PC-9 (cell line): ENCODE measurements at regions not wholly inside any gene's neighbourhood (a gene's known extent, or its start where the extent isn't known, plus 50 kb on each side); places are given as distances from the start of the nearest gene placed in this dataset.

Experiments
- BruUV-seq: library from RNA; stranded (reverse); fragments of 400-500 nt; replicated peaks from 2 replicates; lab custom pipeline; 2021; lab: Mats Ljungman, UMichigan
- CTCF ChIA-PET: fragments of 300-600 bp; sonication (Branson Sonifier 250); formaldehyde crosslinking; loops from one replicate; lab custom pipeline; 2022; ENCODE audit warnings: antibody characterized with exemption; lab: Charles Lee
- POLR2A ChIA-PET: fragments of 300-600 bp; sonication (Branson Sonifier 250); formaldehyde crosslinking; loops from one replicate; lab custom pipeline; 2022; ENCODE audit warnings: antibody characterized with exemption; ENCODE audit not compliant: unreplicated experiment; lab: Charles Lee
- DNase-seq, 2 experiments: peaks; one replicate each; pipeline versions ENCODE4 v3.0.0 to v3.0.0-alpha.2; 2015 to 2022; ENCODE audit warnings: mixed read lengths in 1 of 2
- H2AFZ ChIP-seq: fragments of 200-600 bp; sonication (generic); 2 replicates; pipeline ENCODE4 v1.8.1; 2017; ENCODE audit warnings: antibody characterized with exemption
- H3F3A ChIP-seq: fragments of 200-600 bp; sonication (generic); 2 replicates; pipeline ENCODE4 v1.8.1; 2017; ENCODE audit warnings: antibody characterized with exemption, mild to moderate bottlenecking, low read depth; ENCODE audit not compliant: insufficient read depth
- H3K27ac ChIP-seq: fragments of 200-600 bp; sonication (generic); 2 replicates; pipeline ENCODE4 v1.6.1; 2016; ENCODE audit warnings: mixed run types
- H3K27me3 ChIP-seq: fragments of 200-600 bp; sonication (generic); 2 replicates; pipeline ENCODE4 v1.6.1; 2016; ENCODE audit warnings: low read depth, mixed run types; ENCODE audit not compliant: insufficient read depth
- H3K36me3 ChIP-seq: fragments of 200-600 bp; sonication (generic); 2 replicates; pipeline ENCODE4 v1.6.1; 2016; ENCODE audit warnings: low read depth, mixed run types
- H3K4me1 ChIP-seq: fragments of 200-600 bp; sonication (generic); replicated peaks from 2 replicates; pipeline ENCODE4 v1.6.1; 2016; ENCODE audit warnings: mixed run types; ENCODE audit not compliant: insufficient read depth
- H3K4me2 ChIP-seq: fragments of 200-600 bp; sonication (generic); 2 replicates; pipeline ENCODE4 v1.6.1; 2017; ENCODE audit warnings: mixed run types
- H3K4me3 ChIP-seq: fragments of 200-600 bp; sonication (generic); 2 replicates; pipeline ENCODE4 v1.6.1; 2016; ENCODE audit warnings: mixed run types
- H3K79me2 ChIP-seq: fragments of 200-600 bp; sonication (generic); 2 replicates; pipeline ENCODE4 v1.6.1; 2017; ENCODE audit warnings: low read depth, mixed run types
- H3K9me2 ChIP-seq: fragments of 200-600 bp; sonication (generic); 2 replicates; pipeline ENCODE4 v1.8.1; 2017; ENCODE audit warnings: mild to moderate bottlenecking; ENCODE audit not compliant: insufficient read depth
- H3K9me3 ChIP-seq: fragments of 200-600 bp; sonication (generic); 2 replicates; pipeline ENCODE4 v1.8.1; 2016; ENCODE audit warnings: low read depth; ENCODE audit not compliant: insufficient read depth
- H4K20me1 ChIP-seq: fragments of 200-600 bp; sonication (generic); 2 replicates; pipeline ENCODE4 v1.8.1; 2017; ENCODE audit not compliant: insufficient read depth
- CTCF ChIP-seq: fragments of 200-600 bp; sonication (generic); conservative IDR thresholded peaks from 2 replicates; pipeline ENCODE4 v1.6.1; 2017; ENCODE audit warnings: mixed run types, antibody characterized with exemption, mild to moderate bottlenecking, moderate library complexity
- EZH2 ChIP-seq: fragments of 200-600 bp; sonication (generic); IDR thresholded peaks from 2 replicates; pipeline ENCODE4 v1.8.0; 2017; ENCODE audit warnings: antibody characterized with exemption, low read depth
- intact Hi-C: fragments of 100-400 bp; cut with micrococcal nuclease; formaldehyde crosslinking; loops from one replicate; pipeline ENCODE4 v1.10.0; 2022; ENCODE audit not compliant: unreplicated experiment

GRCh38 chr4:10204401-10205058 lies 87.9 kb upstream of the WDR1 start:
- H3K4me2 ChIP-seq = no peak overlapping the region
- no peak for DNase-seq
- intact Hi-C loops = no loop called here
- H3K27me3 ChIP-seq = no peaks in the 10 kb centered on the region
- H3K4me1 ChIP-seq = no peaks in the 10 kb centered on the region
- ChIA-PET POLR2A (no interaction called here), CTCF (no interaction called here)
- no peaks in the 10 kb centered on the region for H3F3A ChIP-seq
- BruUV-seq = no TSS peak
- H3K27ac ChIP-seq = no peak overlapping the region
- H2AFZ ChIP-seq = no peak overlapping the region
- no peaks in the 10 kb centered on the region for H3K36me3 ChIP-seq
- H3K79me2 ChIP-seq = no peaks in the 10 kb centered on the region
- H3K9me3 ChIP-seq = no peaks in the 10 kb centered on the region
- TF ChIP-seq EZH2 (no peak), CTCF (no peak)
- no peaks in the 10 kb centered on the region for H3K9me2 ChIP-seq
- no peaks in the 10 kb centered on the region for H4K20me1 ChIP-seq
- H3K4me3 ChIP-seq = no peak overlapping the region

GRCh38 chr4:10203851-10204250 lies 87.3 kb upstream of the WDR1 start:
- no peak for DNase-seq
- H3F3A ChIP-seq = no peaks in the 10 kb centered on the region
- no peak for TF ChIP-seq EZH2
- no peak for TF ChIP-seq CTCF
- no peak overlapping the region for H3K27ac ChIP-seq
- H4K20me1 ChIP-seq = no peaks in the 10 kb centered on the region
- no peaks in the 10 kb centered on the region for H3K9me2 ChIP-seq
- no peaks in the 10 kb centered on the region for H3K36me3 ChIP-seq
- intact Hi-C loops = no loop called here
- no peaks in the 10 kb centered on the region for H3K79me2 ChIP-seq
- no TSS peak for BruUV-seq
- H3K9me3 ChIP-seq = no peaks in the 10 kb centered on the region
- H2AFZ ChIP-seq = no peak overlapping the region
- ChIA-PET POLR2A (no interaction called here), CTCF (no interaction called here)
- H3K27me3 ChIP-seq = no peaks in the 10 kb centered on the region
- no peaks in the 10 kb centered on the region for H3K4me1 ChIP-seq
- no peak overlapping the region for H3K4me2 ChIP-seq
- no peak overlapping the region for H3K4me3 ChIP-seq

GRCh38 chr4:10201381-10202223 lies 85.0 kb upstream of the WDR1 start:
- Histone ChIP-seq H3K4me2 (no peak overlapping the region), H3K27me3 (no peaks in the 10 kb centered on the region), H3K79me2 (no peaks in the 10 kb centered on the region), H3F3A (no peaks in the 10 kb centered on the region), H3K4me3 (no peak overlapping the region), H3K9me2 (no peaks in the 10 kb centered on the region), H3K27ac (no peak overlapping the region), H3K4me1 (no peaks in the 10 kb centered on the region), H4K20me1 (no peaks in the 10 kb centered on the region), H3K9me3 (no peaks in the 10 kb centered on the region), H2AFZ (no peak overlapping the region), H3K36me3 (no peaks in the 10 kb centered on the region)
- DNase-seq = no peak
- ChIA-PET CTCF (no interaction called here), POLR2A (no interaction called here)
- BruUV-seq = no TSS peak
- TF ChIP-seq CTCF = no peak
- TF ChIP-seq EZH2 = no peak
- intact Hi-C loops = no loop called here
